ENCODE measurements at regions not wholly inside any gene's neighbourhood (a gene's known extent, or its start where the extent isn't known, plus 50 kb on each side); places are given as distances from the start of the nearest gene placed in this dataset.

DNA sequence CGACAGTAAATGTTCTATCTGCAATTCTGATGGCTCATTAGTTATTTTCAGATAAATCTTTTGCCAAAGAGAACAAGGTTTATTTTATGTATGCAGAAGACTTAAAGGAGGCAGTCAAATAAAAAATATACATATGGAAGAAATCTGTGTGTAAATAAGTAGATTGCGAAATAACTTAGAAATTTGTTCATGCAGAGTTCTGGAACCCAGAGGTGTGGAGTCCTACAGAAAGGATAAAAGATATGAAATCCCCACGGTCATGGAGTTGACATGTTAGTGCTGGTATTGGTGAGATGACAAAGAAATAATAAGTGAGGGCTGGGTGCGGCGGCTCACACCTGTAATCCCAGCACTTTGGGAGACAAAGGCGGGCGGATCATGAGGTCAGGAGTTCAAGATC is 111.2 kb upstream of the CFAP20DC start:
- ChIA-PET RAD21 (ENCODE audit: unreplicated experiment) (no interaction called here), POLR2A (no interaction called here), CTCF (no interaction called here), SMC1A (ENCODE audit: uncharacterized antibody, unreplicated experiment) (no interaction called here)
- H3K27me3 ChIP-seq (replicated peaks in 1 of 2; ENCODE audit: control insufficient read depth in 2 of 2, insufficient read depth in 2 of 2, low read length in 1 of 2), result no peaks in the 10 kb centered on the region; a peak in 1 of 4 replicates
- no peaks in the 10 kb centered on the region for H3K36me3 ChIP-seq (ENCODE audit: control insufficient read depth in 2 of 2, insufficient read depth in 2 of 2, low read length in 1 of 2)
- no peaks in the 10 kb centered on the region; the same call in 1 of the 2 replicates for H4K20me1 ChIP-seq (ENCODE audit: control insufficient read depth, insufficient read depth)
- WGBS (ENCODE audit: insufficient coverage, insufficient replicate concordance, low lambda C conversion rate, missing lambda C conversion rate), result 55% methylated on average over 7 of the region's 7 CpGs
- H3K4me1 ChIP-seq (ENCODE audit: control insufficient read depth, insufficient read depth, low read length), result no peaks in the 10 kb centered on the region
- no peak for DNase-seq (ENCODE audit: low read depth, low spot score)
- TF ChIP-seq, protein P1, sequence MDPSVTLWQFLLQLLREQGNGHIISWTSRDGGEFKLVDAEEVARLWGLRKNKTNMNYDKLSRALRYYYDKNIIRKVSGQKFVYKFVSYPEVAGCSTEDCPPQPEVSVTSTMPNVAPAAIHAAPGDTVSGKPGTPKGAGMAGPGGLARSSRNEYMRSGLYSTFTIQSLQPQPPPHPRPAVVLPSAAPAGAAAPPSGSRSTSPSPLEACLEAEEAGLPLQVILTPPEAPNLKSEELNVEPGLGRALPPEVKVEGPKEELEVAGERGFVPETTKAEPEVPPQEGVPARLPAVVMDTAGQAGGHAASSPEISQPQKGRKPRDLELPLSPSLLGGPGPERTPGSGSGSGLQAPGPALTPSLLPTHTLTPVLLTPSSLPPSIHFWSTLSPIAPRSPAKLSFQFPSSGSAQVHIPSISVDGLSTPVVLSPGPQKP (IDR thresholded peaks at IDR 0.05; ENCODE audit: low read depth, low read length), result no peak
- TF ChIP-seq, protein P2, sequence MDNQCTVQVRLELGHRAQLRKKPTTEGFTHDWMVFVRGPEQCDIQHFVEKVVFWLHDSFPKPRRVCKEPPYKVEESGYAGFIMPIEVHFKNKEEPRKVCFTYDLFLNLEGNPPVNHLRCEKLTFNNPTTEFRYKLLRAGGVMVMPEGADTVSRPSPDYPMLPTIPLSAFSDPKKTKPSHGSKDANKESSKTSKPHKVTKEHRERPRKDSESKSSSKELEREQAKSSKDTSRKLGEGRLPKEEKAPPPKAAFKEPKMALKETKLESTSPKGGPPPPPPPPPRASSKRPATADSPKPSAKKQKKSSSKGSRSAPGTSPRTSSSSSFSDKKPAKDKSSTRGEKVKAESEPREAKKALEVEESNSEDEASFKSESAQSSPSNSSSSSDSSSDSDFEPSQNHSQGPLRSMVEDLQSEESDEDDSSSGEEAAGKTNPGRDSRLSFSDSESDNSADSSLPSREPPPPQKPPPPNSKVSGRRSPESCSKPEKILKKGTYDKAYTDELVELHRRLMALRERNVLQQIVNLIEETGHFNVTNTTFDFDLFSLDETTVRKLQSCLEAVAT (IDR thresholded peaks at IDR 0.05), result no peak
- TF ChIP-seq ESRRA (IDR thresholded peaks at IDR 0.05; ENCODE audit: low read length) (no peak), BRCA1 (IDR thresholded peaks at IDR 0.05; ENCODE audit: low read depth, low read length) (no peak), JUND (IDR thresholded peaks at IDR 0.05; ENCODE audit: low read depth, low read length) (no peak), NFYB (IDR thresholded peaks at IDR 0.05; ENCODE audit: insufficient read depth, low read depth, low read length) (no peak)
- BruUV-seq (replicated peaks), result no TSS peak
- ATAC-seq, result no peak
- H3K79me2 ChIP-seq (ENCODE audit: control insufficient read depth, insufficient read depth, low read length), result no peaks in the 10 kb centered on the region
- no peak for FAIRE-seq
- H3K27ac ChIP-seq (ENCODE audit: control insufficient read depth, insufficient read depth), result no peak overlapping the region
- in situ Hi-C loops (cut with MboI), result no loop called here
- H3K4me3 ChIP-seq, result no peak overlapping the region
- intact Hi-C loops (cut with micrococcal nuclease; ENCODE audit: unreplicated experiment), result no loop called here
- no peak overlapping the region for H2AFZ ChIP-seq (ENCODE audit: control insufficient read depth, low read depth, low read length)
- H3K9ac ChIP-seq (ENCODE audit: control insufficient read depth, insufficient read depth, low read length), result no peak overlapping the region
- no peak overlapping the region for H3K4me2 ChIP-seq (ENCODE audit: control insufficient read depth, insufficient read depth)
- H3K9me3 ChIP-seq (replicated peaks; ENCODE audit: control insufficient read depth, insufficient read depth, low read length), result no peaks in the 10 kb centered on the region
